Inflammatory macrophage treated with lipopolysaccharide for 4 hours (primary cell): ENCODE measurements at regions not wholly inside any gene's neighbourhood (a gene's known extent, or its start where the extent isn't known, plus 50 kb on each side); places are given as distances from the start of the nearest gene placed in this dataset.
"Not testable (repeated sequence)": the region's sequence is repeated elsewhere in the genome, so short reads cannot be mapped to it uniquely, and the experiment has no call there.

Experiments used
- DNase-seq: peaks from one replicate; pipeline ENCODE4 v3.0.0-alpha.2; 2020

DNA sequence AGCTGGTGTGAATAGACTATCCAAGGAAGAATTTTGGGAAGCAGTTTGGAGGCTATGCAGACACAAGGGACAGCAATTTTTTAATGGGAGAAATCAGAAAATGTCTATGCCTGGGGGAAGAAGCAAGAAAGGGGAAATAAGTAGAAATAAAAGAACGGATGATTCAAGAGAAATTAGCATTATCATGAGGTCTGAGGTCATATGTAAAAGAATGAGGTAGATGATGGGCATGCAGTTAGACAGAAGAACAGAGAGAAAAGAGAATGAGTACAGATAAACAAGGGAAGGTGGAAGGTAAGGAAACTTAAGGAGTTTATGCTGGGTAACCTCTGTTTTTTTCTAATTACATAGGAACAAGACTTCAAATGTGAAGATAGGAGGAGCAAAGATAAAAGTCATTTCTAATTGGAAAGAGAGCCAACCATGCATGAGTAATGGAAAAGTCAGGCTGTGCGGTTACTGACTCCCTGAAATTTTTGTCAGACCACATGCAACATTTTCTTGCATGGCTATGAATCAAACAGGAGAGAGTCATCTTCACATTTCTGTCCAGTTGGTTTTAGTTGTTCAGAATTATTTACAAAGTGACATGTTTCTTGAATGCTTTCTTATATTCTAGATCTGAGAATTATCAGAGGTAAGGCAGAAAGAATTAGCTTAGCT is 101.0 kb upstream of the PIK3R1 start:
- no peak for DNase-seq

DNA sequence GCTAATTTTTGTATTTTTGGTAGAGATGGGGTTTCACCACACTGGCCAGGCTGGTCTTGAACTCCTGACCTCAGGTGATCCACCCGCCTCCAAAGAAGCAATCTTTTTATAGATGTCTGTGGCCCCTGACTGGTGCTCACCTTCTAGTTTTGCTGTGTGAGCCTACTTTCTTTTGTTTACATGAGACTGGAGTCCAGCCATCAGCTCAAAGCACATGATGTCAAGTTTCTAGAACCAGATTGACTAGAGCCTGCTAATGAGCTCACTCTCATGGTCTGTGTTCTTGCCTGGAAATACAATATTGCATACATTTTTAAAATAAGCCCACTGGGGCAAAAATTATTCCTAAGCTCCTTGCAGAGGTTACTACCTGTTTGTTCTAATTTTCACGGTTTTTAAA is 102.9 kb upstream of the PIK3R1 start:
- no peak for DNase-seq

DNA sequence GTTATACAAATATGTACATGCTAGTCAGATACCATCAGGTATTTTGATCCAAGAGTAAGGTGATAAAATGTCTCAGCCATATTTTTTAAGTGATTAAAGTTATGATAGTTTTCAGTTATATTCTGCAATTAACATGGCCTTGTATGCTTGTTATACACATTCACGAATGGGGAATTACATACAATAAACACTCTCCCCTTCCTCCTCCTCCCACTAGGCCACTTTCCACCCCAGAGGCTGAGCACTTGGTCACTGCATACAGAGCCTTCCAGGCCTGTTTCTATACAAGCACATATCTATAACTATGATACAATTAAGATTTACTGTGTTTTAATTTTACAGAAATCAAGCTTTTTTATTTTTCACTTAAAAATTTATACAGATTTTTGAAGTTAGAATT is 104.7 kb upstream of the PIK3R1 start:
- DNase-seq: no peak

DNA sequence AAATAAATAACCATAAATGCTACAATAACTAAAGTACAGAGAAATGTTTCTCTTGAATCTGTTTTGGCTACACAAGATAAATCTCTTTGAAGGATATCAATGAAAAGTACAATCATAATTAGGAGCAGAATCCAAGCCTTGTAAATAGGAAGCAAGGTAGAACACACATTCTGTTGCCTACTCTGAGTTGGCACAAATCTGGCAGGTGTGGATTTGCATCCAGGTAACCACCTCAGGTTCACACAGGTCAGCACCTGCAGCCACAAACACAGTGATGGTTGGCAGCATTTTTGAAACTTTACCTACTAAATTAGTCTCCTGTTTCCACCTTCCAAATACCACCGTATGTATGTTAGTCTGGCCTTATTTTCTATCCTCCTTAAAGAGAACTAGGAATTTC is 105.3 kb upstream of the PIK3R1 start:
- DNase-seq: no peak

DNA sequence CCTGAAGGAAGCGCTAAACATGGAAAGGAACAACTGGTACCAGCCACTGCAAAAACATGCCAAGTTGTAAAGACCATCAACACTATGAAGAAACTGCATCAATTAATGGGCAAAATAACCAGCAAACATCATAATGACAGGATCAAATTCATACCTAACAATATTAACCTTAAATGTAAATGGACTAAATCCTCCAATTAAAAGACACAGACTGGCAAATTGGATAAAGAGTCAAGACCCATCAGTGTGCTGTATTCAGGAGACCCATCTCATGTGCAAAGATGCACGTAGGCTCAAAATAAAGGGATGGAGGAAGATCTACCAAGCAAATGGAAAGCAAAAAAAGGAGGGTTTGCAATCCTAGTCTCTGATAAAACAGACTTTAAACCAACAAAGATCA is 111.3 kb upstream of the PIK3R1 start:
- DNase-seq: not testable (repeated sequence)

DNA sequence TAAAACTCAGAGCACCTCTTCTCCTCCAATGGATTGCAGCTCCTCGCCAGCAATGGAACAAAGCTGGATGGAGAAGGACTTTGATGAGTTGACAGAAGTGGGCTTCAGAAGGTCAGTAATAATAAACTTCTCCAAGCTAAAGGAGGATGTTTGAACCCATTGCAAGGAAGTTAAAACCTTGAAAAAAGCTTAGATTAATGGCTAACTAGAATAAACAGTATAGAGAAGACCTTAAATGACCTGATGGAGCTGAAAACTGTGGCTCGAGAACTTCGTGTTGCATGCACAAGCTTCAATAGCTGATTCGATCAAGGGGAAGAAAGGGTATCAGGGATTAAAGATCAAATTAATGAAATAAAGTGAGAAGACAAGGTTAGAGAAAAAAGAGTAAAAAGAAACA is 112.3 kb upstream of the PIK3R1 start:
- not testable (repeated sequence) for DNase-seq

DNA sequence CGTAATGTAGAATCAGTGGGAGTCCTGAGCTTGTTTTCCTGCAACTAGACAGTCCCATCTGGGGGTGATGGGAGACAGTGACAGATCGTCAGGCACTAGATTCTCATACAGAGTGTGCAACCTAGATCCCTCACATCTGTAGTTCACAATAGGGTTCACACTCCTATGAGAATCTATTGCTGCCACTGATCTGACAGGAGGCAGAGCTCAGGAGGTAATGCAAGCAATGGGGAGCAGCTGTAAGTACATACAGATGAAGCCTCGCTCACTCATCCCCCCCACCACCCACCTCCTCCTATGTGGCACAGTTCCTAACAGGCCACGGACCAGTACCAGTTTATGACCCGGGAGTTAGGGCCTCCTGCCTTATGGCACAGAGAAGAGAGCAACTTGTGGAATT is 116.2 kb upstream of the PIK3R1 start:
- no peak for DNase-seq

DNA sequence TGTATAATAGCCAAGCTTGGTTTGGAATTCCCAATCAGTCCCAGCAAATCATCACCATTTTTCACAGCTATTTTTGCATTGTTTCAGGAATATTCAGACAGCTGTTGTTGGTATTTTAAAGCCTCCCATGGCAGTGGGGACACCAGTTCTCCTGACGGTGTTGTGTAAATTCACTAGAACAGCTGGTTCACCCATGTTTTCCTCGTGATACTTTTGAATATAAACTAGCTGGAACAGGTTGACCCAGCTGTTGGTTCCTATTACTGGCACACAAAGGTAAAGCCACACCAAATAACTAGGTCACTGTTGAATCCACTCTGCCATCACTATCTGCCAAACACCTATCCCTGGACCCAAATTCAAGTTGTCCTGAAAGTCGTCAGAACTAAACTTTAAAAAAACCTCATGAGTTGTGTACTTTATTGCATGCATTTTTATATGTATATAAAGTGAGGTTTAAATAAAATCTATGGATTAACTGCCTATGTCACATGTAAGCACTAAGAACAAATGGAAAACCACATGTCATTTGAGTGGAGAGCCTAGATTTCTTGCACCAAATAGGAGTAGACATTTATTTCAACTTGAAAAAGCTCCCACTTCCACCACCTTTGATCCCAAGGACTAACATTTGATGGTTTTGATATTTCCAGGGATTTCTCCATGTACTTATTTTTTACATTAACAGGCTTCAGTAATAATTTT is 121.9 kb upstream of the PIK3R1 start:
- no peak for DNase-seq

DNA sequence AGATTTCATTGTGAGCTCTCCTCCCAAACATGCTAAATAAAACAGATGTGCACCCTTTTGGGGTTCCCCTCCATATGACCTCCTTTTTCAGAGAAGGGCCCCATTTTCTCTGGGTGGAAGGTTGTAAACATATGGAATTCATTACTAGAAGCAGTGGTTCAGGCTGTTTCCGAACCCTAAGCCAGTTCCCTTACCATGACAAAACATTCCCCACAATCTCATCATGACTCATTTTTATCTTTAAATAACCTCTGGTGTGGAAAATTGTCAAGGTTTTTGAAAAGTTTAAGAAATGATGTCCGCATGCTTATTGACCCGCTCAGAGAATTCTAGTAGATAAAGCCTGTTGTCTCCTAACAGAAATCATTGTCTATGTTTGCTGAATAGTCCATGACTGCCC is 127.3 kb upstream of the PIK3R1 start:
- DNase-seq: no peak

DNA sequence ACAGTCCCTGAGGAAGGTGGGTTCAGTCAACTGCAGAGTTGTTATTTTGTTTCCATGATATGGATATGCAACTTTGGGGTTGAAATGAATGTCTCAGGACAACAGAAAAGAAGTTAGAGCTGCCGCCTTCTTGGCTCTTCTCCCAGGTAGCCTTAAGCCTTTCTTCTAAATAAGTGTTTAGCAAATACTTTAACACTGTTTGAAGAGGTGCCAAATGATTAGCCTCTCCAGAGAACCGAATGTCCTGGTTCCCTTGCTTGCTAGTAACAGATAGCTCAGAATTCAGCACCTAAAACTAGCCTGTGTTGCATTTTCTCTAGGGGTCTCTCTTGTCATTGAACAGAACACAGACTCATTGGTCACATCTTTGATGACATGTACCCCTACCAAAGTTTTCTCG is 127.7 kb upstream of the PIK3R1 start:
- no peak for DNase-seq

DNA sequence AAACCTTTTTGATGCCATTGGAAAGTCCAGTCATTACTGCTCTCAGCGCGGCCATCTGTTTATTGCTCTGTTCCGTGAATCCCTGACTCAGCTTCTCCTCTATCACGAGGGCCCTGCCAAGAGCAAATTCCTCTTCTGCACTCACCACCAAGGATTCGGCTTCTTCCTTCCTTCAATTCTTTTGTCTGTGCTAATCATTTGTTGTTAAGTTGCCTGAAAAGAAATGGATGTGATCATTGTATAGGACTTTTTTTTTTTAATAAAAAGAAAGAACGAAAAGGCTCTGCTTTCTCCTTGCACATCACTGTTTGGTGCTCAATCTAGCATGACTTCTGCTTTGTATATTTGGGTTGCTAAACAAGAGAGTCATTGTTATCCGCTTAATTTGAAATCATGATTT is 128.7 kb upstream of the PIK3R1 start:
- no peak for DNase-seq

DNA sequence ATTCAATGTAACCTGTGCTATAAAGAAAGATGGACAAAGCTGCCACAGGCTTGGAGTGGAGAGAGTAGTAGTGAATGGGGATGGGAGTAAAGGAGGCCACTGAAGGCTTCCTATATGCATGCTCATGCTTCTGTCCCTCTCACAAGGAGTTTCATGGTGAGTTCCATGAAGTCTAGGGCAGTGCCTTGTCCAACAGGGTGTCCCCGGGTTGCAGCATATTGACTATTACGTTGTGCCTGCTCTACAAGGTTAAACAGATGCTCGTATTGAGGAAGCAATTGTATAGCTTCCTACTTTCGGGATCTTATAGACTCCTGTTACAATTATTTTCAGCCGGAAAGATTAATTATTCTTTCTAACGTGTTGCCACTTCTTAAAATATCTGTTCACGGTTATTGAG is 129.1 kb upstream of the PIK3R1 start:
- DNase-seq: no peak

DNA sequence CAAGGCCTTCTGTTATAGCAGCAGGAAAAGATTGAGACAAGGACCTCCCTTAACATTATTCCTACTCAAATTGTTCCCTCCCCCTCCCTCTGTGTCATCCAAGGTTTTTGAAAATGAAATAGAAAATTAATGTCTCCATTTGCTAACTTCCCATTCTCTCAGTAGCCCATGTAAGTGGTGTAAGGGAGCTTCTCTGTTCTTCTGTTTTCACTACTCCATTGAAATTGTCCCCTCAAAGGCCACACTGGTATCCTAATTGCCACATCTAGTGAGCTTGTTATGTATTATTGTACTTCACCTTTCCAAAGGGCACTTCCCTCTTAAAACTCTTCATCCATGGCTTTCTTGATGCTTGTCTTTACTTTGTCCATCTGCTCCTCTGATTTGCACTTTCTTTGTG is 131.2 kb upstream of the PIK3R1 start:
- peak; percentile 78 for DNase-seq

DNA sequence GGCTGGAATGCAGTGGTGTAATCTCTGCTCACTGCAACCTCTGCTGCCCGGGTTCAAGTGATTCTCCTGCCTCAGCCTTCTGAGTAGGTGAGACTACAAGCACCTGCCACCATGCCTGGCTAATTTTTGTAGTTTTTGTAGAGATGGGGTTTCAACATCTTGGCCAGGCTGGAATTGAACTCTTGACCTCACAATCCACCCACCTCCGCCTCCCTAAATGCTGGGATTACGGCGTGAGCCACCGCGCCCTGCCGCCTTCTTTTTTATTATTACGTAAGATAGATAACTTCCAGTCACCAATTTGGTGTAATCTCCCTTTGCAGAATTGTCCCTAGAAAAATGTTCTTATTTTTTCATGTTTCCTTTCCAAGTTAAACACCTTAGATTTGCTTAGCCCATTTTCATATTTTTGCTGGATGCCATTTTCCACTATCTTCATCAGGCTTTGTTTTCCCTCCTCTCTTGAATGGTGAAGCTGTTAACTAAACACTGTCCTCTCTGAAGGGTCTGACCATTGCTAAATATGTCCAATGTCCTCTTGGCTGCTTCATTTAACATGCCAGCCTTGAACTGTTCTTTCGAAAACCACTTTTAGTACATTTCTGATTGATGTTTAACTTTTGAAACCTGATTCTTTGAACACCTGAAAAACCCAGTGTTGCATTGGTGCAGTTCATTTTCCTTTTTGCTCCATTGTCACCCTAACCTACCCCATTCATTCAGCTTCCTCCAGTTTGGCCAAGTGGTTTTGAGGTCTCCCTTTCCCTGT is 135.1 kb upstream of the PIK3R1 start:
- no peak for DNase-seq

DNA sequence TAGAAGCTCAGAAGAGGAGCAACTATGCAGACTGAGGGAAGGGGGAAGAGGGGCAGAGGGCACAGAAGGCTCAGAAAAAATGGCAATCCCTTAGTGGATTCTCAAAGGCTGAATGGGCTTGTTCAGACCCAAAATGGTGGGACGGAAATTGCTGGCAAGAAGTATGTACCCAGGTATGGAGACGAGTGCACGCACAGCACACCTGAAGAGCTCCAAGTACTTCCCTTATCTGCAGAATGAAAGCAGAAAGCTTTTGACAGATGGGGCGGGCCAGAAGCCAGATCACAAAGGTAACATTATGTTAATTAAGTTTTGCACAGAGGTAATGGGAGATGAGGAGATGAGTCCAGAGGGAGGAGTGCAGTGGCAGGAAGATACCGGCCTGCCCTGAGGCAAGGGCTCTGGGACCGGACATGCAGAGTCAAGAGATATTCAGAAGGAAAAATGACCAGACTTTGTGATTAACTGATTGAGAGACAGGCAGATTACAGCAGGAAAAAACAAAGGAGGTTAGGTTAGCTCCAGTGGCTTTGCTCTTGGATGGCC is 138.1 kb upstream of the PIK3R1 start:
- DNase-seq: no peak

DNA sequence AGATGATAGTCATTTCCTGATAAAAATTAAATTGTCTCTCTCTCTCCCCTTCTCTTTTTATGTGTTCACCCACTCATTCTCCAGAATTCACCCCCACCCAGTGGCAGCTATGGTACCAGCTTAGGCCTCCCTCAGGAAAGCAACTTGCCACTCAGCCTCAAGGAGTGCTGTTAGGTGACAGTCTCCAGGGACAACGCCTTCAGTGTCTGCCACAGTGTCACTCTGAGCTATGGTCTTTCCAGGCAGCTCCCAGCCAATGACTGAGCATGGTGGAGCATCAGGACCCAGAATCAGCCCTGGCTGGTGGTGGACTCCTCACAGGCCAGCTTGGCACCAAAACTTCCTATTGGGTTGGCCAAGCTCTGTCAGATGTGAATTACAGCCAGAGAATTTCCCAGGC is 140.9 kb upstream of the PIK3R1 start:
- no peak for DNase-seq

DNA sequence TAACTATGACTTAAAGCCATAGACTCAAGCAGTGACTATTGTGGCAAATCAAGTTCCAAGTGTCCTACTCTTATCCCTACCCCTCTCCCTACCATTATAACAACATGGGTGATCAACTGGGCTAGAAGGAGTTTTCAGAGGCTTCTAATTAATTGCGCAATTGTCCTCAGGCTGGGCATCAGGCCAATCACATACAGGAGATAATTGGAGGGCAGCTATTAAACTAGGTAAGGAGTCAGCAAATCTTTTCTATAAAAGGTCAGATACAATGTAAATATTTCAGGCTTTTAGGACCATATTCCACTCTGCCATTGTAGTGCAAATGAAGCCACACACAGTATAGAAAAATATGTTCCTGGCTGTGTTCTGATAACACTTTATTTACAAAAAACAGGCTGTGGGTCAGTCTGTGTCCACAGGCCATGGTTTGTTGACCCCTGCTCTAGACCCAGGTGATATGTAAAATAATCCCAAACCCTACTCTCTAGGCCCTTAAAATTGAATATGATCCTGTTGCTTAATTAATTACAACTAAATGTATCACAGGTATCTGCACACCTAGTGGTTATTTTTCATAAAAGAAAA is 141.4 kb upstream of the PIK3R1 start:
- no peak for DNase-seq

DNA sequence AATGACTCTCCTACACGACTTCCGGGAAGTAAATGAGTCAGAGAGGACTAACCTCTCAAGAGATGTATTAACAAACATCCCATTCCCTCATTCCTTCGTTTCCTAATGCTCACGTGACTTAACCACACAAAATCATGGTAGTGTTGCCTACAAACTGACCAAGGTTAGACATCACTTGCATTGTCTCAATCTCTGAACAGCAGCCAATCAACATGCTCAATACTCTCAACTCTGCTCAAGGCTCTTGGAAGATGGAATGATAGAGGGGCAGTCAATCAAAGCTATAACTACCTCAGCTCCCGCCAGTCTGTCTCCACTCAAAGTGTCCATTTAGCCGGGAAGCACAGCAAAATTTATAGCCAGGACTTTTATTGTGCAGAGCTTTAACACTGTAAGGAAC is 143.8 kb upstream of the PIK3R1 start:
- peak; percentile 7 for DNase-seq

DNA sequence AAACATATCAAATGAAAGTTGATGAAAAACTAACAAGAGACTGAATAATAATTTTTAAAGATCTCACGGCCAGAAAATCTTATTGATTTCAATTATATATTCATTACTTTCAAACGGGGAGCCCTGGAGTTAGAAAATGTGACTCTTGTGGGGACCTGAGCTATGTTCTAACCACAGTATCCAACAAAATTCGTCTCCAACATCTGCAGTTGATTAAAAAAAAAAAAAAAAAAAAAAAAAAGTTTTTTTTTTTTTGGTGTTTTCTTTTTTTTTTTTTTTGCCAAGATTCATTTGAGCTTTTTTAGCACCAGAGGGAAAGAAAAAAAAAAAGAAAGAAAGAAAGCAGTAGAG is 144.3 kb upstream of the PIK3R1 start:
- no peak for DNase-seq

DNA sequence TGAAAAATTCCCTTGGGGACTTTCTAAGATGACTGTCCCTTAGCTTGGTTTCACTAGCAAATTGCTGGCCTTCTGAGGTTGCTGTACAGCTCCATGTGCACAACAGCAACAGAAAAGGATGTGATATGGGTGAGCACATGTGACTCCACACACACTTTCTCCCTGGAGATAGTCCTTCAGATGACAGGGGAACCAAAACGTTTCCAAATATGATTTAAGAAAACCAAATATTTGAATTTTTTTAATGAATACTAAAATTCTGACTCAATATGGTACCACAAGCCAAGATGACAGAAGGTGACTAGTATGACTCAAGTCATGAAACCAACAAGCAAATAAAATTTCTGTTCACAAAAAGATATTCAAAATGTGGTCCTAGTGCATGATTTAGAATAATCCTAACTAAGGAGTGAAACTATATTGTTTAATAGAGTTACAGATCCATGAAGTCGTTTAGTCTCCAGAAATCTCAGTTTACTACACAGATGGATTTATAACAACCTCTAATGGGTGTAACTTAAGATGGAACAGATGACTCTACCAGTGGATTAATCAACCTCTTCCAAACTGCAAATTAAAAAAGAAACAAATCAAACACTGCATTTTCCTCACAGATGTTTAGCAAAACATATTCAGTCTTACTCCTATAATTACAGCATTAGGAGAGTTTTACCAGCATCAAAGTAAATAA is 144.8 kb upstream of the PIK3R1 start:
- DNase-seq: no peak

DNA sequence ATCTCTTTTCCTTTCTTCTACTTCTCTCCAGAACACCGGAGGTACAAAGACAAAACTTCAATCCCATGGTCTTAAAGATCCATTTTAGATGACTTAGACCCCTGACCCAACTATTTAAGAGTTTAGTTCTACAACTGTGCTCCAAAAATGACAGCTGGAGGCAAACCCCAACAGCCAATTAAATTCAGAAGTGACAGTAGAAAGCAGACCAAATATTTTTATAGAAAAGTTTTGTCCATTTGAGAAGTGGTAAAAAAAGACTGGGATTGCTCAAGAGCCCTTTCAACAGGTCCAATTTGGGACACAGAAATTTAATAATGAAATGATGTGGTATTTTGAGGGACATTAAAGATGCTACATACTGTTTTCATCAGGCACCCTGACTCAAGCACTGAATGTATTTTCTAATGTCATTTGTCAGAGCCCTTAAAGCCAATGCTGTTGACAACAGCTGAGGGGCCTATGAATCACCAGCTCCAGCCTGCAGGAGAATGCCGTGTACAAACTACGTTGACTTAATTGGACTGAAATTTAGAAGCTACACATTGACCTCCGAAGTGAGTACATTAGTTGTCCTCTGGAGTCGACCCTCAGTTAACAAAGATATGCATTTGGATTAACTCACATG is 147.5 kb upstream of the PIK3R1 start:
- DNase-seq: no peak

DNA sequence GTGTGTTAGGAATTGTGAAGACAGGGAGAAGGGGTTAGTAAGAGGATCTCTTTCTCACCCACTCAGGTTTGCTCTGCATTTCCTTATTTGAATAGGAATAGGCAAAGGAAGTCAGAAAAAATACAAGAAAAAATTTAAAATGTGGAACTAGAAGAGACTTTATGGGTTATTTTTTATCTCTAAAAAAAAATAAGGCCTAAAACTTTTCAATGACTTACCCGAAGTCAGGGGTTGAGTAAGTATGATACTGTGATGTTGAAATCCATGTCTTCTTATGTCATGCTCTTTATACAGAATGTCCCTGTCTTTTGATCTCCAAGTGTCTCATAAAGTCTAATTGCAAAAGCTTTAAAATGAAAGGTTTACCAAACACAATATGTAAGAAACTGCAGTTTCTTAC is 148.3 kb upstream of the PIK3R1 start:
- DNase-seq: peak; percentile 86
